ENCODE measurements at regions not wholly inside any gene's neighbourhood (a gene's known extent, or its start where the extent isn't known, plus 50 kb on each side); places are given as distances from the start of the nearest gene placed in this dataset.

GRCh38 chr21:38556390-38556789, 58.1 kb upstream of the ERG start:
- DNase-seq (no peak), ATAC-seq (no peak)
- intact Hi-C loops (cut with DNase I), result no loop called here

- ATAC-seq (no peak), DNase-seq (no peak)
- intact Hi-C loops (cut with DNase I), result no loop called here
These were observed 62.9 kb upstream of the ERG start for GRCh38 chr21:38561205-38561604.

DNA sequence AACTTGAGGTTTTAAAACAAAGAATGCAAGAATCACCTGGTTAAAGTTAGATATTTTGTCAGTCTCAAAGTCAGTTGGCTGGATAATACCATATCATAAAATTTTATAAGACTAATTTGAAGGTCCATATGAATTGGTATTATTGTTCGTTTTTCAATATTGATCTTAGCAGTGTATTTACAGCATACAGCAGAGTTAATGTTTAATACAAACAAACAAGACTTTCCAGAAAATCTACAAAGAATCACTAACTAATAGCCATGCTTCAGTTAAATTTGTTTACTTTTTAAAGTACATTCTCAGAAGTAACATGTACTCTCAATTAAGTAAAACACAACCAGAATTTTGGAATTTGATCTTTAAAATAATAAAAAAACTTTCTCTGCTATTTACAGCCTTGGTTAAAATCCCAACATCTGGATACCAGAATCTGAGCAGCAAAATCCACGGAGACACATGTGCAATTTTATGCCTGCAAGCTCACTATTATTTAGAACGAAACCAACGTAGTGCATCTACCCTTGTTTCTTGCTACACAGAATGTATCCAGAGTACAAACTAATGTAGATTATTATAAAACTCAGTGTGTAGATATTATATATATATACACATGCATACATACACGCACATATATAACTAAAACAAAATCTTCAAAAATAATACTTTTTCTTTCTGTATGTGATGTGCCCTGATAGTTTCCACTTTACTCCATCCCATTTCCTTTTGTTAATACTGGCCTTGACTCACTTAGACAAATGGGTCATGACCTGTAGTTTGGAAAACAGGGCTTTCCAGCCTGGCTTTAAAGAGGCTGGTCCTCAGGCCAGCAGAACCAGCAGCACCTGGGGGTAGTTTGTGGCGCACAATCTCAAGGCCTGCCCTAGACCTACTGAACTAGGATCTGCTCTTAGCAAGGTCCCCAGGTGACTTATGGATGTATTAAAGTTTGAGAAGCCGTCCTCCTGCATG, 63.6 kb upstream of the ERG start:
- ATAC-seq (no peak), DNase-seq (no peak)
- intact Hi-C loops (cut with DNase I), result no loop called here

DNA sequence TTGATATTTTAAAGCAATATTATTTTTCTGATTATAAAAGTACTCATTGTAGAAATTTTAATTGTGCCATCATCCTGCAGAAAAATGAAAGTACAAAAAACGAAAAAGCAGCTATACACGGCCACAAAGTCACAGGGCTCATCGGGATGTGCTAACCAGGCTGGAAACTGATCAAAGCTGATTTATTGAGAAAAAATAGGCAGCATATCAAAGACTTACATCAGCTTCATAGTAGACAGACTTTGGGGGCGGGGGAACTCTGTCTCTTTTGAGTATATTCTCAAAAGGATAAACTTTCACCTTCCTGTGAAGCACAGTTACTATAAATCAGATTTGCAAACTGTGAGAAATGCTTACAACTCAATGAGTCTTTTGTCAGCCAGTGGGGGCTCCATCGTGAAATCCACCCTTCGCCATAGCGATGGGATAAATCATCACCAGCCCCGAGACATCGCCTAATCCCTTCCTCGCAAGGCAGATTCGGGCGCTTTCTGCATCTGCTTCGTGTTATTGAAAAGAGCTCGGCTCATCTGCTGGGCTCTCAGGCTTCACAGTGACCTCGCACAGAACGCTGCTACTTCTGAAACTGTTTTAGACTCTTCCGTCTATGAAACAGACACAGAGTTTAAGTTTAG, 69.2 kb upstream of the ERG start:
- ATAC-seq (peak in 1 of 2 donors; percentile 48), DNase-seq (peak; percentile 23)
- intact Hi-C loops (cut with DNase I), result no loop called here

- ATAC-seq, result no peak
- DNase-seq, result no peak
- intact Hi-C loops (cut with DNase I), result no loop called here
These were observed 69.7 kb upstream of the ERG start for GRCh38 chr21:38567970-38568360.

DNA sequence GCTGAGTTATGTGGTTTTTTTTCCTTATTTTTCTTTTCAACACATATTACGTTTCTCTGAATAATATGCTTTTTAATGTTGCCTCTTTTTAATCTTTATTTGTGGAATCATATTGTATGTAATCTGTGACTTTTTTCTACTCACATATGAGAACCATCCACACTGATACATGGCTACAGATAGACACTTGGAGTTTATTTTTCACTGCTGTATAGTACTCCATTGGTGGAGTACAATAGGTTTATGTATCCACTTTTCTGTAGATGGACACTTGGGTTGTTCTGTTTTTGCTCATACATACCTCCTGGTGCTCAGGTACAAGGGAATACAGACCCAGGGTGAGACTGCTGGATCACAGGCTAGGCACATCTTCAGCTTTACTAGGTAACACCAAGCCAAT, 71.5 kb upstream of the ERG start:
- ATAC-seq, result no peak
- intact Hi-C loops (cut with DNase I), result no loop called here
- DNase-seq, result no peak

DNA sequence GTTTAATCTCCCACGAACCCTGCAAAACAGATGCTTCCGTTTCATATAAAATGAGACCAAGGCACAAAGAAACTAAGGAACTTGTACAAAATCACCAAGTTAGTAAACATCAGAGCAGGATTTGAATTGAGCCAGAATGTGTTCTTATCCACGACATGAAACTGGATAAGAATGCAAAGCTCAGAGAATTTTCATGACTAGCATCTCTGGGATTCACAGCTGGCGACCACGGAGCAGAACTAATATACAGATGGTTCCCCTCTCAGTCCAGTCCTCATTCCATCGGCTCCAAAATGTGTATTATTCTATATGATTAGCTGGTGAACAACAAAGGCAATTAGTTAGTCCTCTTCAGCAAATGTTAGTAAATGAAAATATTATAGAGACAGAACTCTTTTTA, 72.3 kb upstream of the ERG start:
- DNase-seq (no peak), ATAC-seq (no peak)
- intact Hi-C loops (cut with DNase I), result no loop called here

DNA sequence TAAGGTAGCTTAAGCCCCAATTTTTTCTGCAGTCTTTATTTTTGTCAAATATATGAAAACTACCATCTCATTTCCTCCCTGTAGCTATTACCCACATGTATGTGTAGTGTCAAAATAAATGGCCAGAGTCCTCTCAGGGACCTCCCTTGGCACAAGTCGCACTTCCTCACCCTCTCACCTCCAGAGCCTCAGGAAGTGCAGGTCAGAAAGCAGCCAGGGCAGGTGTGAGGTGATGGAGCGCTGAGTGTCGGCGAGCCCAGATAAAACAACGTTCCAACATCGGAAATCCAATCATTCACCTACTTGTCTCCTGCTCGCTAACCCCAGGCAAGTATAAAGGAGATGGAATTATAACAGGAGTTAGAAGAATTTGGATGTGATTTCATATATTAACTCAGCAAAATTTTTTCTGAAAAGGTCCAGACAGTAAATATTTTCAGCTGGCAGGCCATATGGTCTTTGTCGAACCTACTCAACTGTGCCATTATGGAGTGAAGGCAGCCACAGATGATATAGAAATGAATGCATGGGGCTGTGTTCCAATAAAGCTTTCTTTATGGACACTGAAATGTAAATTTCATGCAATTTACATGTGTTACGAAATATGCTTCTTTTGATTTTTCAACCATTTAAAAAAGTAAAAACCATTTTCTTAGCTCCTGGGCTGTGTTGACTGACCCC, 76.8 kb upstream of the ERG start:
- intact Hi-C loops (cut with DNase I), result no loop called here
- DNase-seq, result no peak
- ATAC-seq, result peak in 1 of 2 donors; percentile 53

DNA sequence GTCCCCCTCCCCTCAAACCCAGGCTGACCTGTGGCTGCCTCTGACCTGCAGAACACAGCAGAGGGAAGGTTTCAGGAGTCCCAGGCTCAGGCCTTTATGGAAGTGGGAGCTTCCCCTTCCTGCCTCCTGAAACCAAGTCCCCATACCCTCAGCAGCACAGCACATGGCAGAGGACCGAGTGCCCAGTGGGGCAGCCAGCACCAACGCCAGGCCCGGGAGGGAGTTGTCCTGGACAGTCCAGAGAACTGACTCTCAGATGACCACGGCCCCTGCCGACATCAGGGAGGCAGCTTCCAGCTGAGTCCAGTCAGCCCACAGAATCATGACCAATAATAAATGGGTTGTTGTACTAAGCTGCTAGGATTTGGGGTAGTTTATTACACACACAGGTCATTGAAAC, 79.6 kb upstream of the ERG start:
- ATAC-seq, result no peak
- no peak for DNase-seq
- intact Hi-C loops (cut with DNase I), result no loop called here

DNA sequence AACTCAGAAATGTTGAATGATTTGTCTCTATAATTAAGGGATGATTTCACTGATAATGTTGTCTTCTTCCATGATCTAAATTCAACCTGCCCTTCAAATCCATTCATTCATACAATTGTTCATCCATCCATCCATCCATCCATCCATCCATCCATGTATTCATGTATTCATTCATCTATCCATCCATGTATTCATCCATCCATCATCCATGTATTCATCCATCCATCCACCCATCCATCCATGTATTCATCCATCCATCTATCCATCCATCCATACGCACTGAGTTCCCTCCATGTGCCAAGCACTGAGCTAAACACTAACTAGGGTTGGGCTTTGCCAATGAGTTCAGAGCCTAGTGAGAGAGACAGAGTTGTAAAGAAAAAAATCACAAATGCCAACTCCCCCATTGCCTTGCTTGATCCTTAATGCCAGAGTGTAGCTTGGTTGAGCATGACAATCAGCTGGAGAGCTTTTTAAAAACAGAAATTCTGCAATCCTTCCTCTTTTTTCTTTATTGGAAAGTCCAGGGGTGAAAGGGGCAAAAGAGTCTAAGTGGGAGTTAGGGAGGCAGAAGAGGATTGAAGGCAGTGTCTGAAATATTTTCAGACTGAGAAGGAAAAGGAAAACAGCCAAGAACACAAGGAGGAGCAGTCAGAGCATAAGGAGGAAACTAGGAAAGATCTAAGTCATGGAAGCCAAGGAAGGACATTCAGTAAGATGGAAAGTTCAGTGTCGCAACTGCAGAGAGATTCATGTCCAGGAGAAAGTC, 92.4 kb upstream of the ERG start:
- no peak for DNase-seq
- no peak for ATAC-seq
- intact Hi-C loops (cut with DNase I), result no loop called here

GRCh38 chr21:38591218-38591537, 92.9 kb upstream of the ERG start:
- no peak for ATAC-seq
- intact Hi-C loops (cut with DNase I), result no loop called here
- DNase-seq, result no peak

GRCh38 chr21:38596264-38597042, 98.2 kb upstream of the ERG start:
- ATAC-seq (no peak), DNase-seq (no peak)
- intact Hi-C loops (cut with DNase I), result no loop called here

DNA sequence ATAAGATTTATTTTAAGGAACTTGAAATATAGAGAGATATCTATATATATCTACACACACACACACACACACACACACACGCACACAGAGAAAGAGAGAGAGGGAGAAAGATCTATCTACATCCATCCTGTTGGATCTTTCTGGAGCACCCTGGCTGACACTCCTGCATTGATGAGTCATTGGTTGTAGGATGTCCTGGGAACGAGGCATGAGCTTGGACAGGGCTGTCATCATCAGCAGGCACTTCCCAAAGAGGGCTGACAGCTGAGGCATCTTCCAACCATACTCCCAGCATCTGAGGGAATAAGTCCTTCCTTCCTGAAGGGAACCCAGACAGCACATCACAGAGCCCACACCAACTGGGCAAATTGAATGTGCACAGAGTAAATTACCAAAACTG, 99.1 kb upstream of the ERG start:
- DNase-seq, result no peak
- intact Hi-C loops (cut with DNase I), result no loop called here
- ATAC-seq, result no peak

- ATAC-seq (no peak), DNase-seq (no peak)
- intact Hi-C loops (cut with DNase I), result no loop called here
These were observed 100.1 kb upstream of the ERG start for GRCh38 chr21:38598413-38598812.

DNA sequence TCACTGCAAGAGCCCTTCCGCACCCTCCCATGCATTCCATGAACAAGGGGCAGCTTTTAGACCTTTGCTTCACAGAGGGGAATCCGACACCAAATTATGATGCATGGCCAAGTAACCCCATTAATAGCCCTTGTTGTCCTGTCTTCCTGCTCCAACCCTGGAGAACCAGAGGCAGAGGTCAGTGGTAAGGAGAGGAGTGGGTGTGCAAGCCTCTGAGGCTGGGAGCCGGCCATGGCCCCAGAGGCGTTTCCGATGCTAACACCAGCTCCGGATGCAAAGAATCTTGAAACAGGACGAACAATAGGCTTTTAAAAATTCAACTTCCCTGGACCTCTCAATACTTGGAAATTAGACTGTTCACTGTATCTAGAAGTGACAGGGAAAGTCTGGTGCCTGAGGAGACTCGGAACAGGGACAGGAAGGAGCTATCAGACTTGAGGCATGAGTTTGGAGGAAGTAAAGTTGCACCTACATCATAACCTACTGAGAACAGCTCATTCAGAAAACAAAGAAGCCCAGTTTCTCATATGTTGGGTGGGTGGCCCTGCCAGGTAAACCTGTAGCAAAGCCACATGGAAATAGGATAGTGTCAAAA, 101.2 kb upstream of the ERG start:
- ATAC-seq (no peak), DNase-seq (no peak)
- intact Hi-C loops (cut with DNase I), result no loop called here

- ATAC-seq (no peak), DNase-seq (no peak)
- intact Hi-C loops (cut with DNase I), result no loop called here
These were observed 101.8 kb upstream of the ERG start for GRCh38 chr21:38600106-38600505.

GRCh38 chr21:38605236-38605635, 107.0 kb upstream of the ERG start:
- intact Hi-C loops (cut with DNase I), result no loop called here
- DNase-seq (no peak), ATAC-seq (no peak)

DNA sequence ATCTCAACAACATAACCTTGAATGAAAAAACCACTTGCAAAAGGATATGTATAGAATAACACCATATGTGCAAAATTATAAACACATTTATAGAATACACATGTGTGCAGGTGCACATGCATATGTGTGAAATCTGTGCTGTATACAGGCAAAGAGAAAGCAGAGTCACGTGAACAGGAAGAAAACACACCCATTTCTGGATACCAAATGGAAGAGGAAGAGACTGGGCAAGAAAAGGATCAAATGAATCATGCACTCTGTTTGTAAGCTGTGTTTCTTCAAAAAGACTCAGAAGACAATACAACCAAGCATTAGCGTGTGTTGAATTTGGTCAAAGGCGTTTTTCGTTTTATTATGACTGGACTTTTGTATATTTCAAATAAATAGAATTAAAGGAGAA, 111.3 kb upstream of the ERG start:
- intact Hi-C loops (cut with DNase I), result no loop called here
- DNase-seq (no peak), ATAC-seq (no peak)
